Esophagus mucosa (tissue), 1 donor: ENCODE measurements at regions not wholly inside any gene's neighbourhood (a gene's known extent, or its start where the extent isn't known, plus 50 kb on each side); places are given as distances from the start of the nearest gene placed in this dataset.

Experiments used
- ATAC-seq: fragments of 200-7000 bp; cut with Tn5 transposase; one replicate; pipeline ENCODE4 v1.9.1; 2020
- donor health status: DM: yes; HTN: yes; CAD: no.

DNA sequence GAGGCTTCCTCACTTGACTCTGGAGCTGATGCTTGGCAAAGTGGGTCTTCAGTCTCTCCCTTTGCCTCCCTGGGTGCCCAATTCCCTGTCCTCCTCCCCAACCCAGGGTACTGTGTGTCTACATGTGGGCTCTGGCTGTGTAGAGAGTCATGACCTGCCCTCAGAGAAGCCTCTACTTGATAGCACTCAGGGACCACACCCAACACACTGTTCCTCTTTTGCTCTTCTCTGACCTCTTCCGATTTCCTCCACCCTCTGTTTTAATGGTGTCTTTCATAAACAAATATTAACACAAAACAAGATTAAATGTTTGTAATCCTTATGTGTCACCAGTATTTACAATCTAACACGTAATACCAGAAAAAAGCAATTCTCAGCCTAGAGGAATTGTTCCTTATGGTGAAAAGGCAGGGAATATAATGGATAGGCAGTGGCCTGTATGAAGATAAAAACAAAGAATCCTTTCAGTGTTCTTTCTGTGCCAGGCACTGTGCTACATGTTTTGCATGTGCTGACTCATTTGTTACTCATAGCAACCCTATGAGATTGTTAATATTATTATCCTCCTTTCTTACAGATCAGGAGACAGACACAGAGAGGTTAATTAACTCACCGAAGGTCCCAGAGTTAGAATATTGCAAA, 58.2 kb downstream of the HSD3B1 start:
- ATAC-seq, result peak; percentile 71

DNA sequence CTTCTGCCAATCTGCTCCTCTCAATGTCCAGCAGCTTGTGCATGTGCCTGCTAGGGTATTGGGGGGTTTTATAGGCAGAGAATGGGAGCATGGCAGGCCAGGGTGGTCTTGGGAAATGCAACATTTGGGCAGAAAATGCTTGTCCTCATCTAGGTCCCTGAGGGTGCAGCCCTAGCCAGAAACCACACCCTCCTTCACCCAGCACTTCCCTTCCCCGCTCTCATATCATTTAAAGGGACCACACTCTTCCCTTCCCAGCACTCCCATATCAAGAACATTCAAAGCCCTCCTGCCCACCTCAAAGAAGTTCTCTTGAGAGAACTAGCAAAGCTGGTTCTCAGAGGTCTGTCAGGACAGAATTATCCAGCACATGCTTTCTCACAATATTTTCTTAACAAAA, 62.1 kb downstream of the HSD3B1 start:
- no peak for ATAC-seq
